Smooth muscle cell (in vitro differentiated cells): ENCODE measurements at regions not wholly inside any gene's neighbourhood (a gene's known extent, or its start where the extent isn't known, plus 50 kb on each side); places are given as distances from the start of the nearest gene placed in this dataset.

ENCODE experiments used
- DNase-seq: peaks from one replicate; lab custom pipeline; 2025; ENCODE audit not compliant: unreplicated experiment; lab: John Stamatoyannopoulos, UW
- H2AFZ ChIP-seq: fragments of 200-600 bp; sonication (generic); 2 replicates; pipeline ENCODE4 v1.6.0; 2016; ENCODE audit warnings: antibody characterized with exemption, low read depth, mild to moderate bottlenecking
- H3F3A ChIP-seq: fragments of 200-600 bp; sonication (generic); 2 replicates; pipeline ENCODE4 v1.6.0; 2017; ENCODE audit warnings: antibody characterized with exemption, low read depth
- H3K27ac ChIP-seq: fragments of 200-600 bp; sonication (generic); 2 replicates; pipeline ENCODE4 v1.5.1; 2016; ENCODE audit warnings: low read depth, mild to moderate bottlenecking
- H3K27me3 ChIP-seq: fragments of 200-600 bp; sonication (generic); 2 replicates; pipeline ENCODE4 v1.6.1; 2016; ENCODE audit warnings: low read depth, mild to moderate bottlenecking
- H3K36me3 ChIP-seq: fragments of 200-600 bp; sonication (generic); 2 replicates; pipeline ENCODE4 v1.5.1; 2016; ENCODE audit warnings: low read depth
- H3K4me1 ChIP-seq: fragments of 200-600 bp; sonication (generic); 2 replicates; pipeline ENCODE4 v1.5.1; 2016; ENCODE audit warnings: low read depth
- H3K4me2 ChIP-seq: fragments of 200-600 bp; sonication (generic); 2 replicates; pipeline ENCODE4 v1.6.0; 2016; ENCODE audit warnings: mild to moderate bottlenecking
- H3K4me3 ChIP-seq: fragments of 200-600 bp; sonication (generic); 2 replicates; pipeline ENCODE4 v1.5.1; 2016; ENCODE audit warnings: mild to moderate bottlenecking
- H3K79me2 ChIP-seq: fragments of 200-600 bp; sonication (generic); 2 replicates; pipeline ENCODE4 v1.6.0; 2016; ENCODE audit warnings: low read depth, mild to moderate bottlenecking
- H3K9ac ChIP-seq: fragments of 200-600 bp; sonication (generic); 2 replicates; pipeline ENCODE4 v1.6.0; 2016; ENCODE audit warnings: low read depth
- H3K9me3 ChIP-seq: fragments of 200-600 bp; sonication (generic); replicated peaks from 2 replicates; pipeline ENCODE4 v1.5.1; 2016; ENCODE audit warnings: low read depth
- H4K20me1 ChIP-seq: fragments of 200-600 bp; sonication (generic); 2 replicates; pipeline ENCODE4 v1.6.0; 2016; ENCODE audit warnings: low read depth
- WGBS: methylation state at CpG from one replicate; pipeline ENCODE4 v1.1.7; 2016; ENCODE audit warnings: low lambda C conversion rate; 5-methylcytosine and 5-hydroxymethylcytosine counted together
- TF ChIP-seq, protein P1 (sequence below): fragments of 200-600 bp; sonication (generic); IDR thresholded peaks from 2 replicates; pipeline ENCODE4 v1.5.1; 2017; ENCODE audit warnings: borderline replicate concordance, mild to moderate bottlenecking, antibody characterized with exemption; ENCODE audit not compliant: insufficient read depth, poor library complexity, severe bottlenecking

DNA sequence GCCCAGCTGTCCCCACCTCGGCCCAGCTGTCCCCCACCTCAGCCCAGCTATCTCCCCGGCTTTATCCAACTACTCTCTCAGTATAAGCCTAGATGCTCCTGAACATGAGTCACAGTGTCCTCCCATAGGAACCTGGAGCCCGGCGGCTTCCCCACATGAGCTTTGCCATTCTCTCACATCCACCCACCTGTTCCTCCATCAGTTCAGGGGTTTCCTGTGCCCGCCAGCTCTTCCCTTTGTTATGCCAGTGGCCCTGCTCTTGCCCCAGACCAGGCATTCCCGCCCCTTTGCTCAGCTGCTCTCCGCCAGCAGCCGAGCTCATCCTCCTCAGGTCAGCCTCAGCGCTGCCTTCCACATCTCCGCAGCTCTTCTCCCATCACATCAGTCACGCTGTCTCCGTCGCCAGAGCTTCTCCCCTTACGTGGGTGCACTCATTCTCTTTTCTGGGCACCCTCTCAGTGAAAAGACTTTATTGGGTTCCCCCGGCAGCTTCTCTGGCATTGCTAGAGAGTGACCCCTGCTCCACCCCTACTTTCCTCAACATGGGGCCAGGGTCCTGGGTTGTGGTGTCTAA lies 89.5 kb upstream of the CSF3R start:
- DNase-seq = no peak
- Histone ChIP-seq H2AFZ (no peak overlapping the region), H3K79me2 (no peaks in the 10 kb centered on the region), H3K4me1 (no peaks in the 10 kb centered on the region), H3K27me3 (peaks cover 25% of the 10 kb centered on the region), H3K9me3 (no peaks in the 10 kb centered on the region), H3K36me3 (no peaks in the 10 kb centered on the region), H3K9ac (no peak overlapping the region), H3K27ac (no peak overlapping the region), H3F3A (no peaks in the 10 kb centered on the region), H3K4me3 (no peak overlapping the region), H4K20me1 (no peaks in the 10 kb centered on the region), H3K4me2 (no peak overlapping the region)
- TF ChIP-seq, protein P1, sequence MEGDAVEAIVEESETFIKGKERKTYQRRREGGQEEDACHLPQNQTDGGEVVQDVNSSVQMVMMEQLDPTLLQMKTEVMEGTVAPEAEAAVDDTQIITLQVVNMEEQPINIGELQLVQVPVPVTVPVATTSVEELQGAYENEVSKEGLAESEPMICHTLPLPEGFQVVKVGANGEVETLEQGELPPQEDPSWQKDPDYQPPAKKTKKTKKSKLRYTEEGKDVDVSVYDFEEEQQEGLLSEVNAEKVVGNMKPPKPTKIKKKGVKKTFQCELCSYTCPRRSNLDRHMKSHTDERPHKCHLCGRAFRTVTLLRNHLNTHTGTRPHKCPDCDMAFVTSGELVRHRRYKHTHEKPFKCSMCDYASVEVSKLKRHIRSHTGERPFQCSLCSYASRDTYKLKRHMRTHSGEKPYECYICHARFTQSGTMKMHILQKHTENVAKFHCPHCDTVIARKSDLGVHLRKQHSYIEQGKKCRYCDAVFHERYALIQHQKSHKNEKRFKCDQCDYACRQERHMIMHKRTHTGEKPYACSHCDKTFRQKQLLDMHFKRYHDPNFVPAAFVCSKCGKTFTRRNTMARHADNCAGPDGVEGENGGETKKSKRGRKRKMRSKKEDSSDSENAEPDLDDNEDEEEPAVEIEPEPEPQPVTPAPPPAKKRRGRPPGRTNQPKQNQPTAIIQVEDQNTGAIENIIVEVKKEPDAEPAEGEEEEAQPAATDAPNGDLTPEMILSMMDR = no peak
- WGBS = 69% methylated on average over 15 of the region's 15 CpGs

DNA sequence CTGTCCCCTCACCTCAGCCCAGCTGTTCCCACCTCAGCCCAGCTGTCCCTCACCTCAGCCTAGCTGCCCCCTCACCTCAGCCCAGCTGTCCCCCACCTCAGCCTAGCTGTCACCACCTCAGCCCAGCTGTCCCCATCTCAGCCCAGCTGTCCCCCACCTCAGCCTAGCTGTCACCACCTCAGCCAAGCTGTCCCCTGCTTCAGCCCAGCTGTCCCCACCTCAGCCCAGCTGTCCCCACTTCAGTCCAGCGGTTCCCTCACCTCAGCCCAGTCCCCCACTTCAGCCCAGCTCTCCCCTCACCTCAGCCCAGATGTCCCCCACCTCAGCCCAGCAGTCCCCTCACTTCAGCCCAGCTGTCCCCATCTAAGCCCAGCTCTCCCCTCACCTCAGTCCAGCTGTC lies 88.4 kb upstream of the CSF3R start:
- Histone ChIP-seq H3K9me3 (no peaks in the 10 kb centered on the region), H3F3A (no peaks in the 10 kb centered on the region), H3K9ac (no peak overlapping the region), H4K20me1 (no peaks in the 10 kb centered on the region), H3K27ac (no peak overlapping the region), H3K27me3 (peaks cover 25% of the 10 kb centered on the region), H3K79me2 (no peaks in the 10 kb centered on the region), H3K36me3 (no peaks in the 10 kb centered on the region), H2AFZ (no peak overlapping the region), H3K4me3 (no peak overlapping the region), H3K4me1 (no peaks in the 10 kb centered on the region), H3K4me2 (no peak overlapping the region)
- 88% methylated on average over 1 of the region's 1 CpG for WGBS
- TF ChIP-seq, protein P1 = no peak
- DNase-seq = no peak

DNA sequence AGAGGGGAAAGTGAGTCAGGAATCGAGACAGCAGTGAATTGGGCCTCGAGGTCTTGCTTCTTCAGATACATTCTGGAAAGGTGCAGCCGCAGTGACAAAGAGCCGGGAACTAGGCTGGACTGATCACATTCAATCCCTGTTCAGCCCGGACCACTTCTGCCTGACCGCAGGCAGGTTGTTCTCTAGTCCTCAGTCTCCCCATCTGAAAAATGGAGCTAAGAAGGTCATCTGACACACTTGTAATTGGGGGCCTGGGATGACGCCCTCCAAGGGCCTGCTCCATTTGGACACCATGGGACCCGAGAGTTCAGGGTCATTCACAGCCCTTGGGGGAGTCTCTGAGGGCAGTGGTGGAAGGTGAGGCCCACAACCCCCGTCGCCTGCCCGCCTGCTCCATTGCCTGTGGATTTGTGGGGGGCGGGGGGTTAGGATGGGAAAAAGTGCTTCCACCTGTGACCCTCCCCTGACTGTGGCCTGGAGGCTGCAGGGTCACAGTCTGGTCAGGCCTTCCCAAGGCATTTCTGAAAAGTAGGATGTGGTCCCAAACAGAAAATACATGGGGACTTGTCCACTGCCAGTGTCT lies 87.9 kb upstream of the CSF3R start:
- TF ChIP-seq, protein P1 = no peak
- no peak for DNase-seq
- H3K36me3 ChIP-seq = no peaks in the 10 kb centered on the region
- no peaks in the 10 kb centered on the region for H4K20me1 ChIP-seq
- H3K4me2 ChIP-seq = no peak overlapping the region
- 93% methylated on average over 12 of the region's 12 CpGs for WGBS
- H2AFZ ChIP-seq = no peak overlapping the region
- H3K79me2 ChIP-seq = no peaks in the 10 kb centered on the region
- H3F3A ChIP-seq = no peaks in the 10 kb centered on the region
- H3K27me3 ChIP-seq = peaks cover 25% of the 10 kb centered on the region
- no peak overlapping the region for H3K4me3 ChIP-seq
- H3K9ac ChIP-seq = no peak overlapping the region
- no peaks in the 10 kb centered on the region for H3K9me3 ChIP-seq
- no peak overlapping the region for H3K27ac ChIP-seq
- no peaks in the 10 kb centered on the region for H3K4me1 ChIP-seq

DNA sequence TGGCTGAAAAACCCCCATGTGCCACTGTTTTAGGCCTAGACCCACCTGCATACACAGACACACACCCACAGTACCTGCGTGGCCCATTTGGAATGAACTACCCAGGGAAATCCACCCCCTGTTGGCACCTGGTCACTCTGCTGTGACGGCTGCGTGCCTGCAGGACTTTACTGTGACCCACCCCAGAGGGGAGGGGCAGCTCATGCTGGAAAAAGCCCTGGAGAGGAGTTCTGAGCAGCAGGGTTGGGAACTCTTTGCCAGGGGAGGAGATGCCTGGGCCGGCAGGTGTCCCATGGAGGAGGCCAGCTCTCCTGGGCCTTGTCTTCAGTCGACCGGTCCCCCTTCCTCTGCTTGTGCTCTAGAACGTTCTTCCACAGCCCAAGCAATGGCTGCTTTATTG lies 87.3 kb upstream of the CSF3R start:
- Histone ChIP-seq H3K4me3 (no peak overlapping the region), H3F3A (no peaks in the 10 kb centered on the region), H3K9me3 (no peaks in the 10 kb centered on the region), H3K27ac (no peak overlapping the region), H3K9ac (no peak overlapping the region), H2AFZ (no peak overlapping the region), H3K36me3 (no peaks in the 10 kb centered on the region), H3K79me2 (no peaks in the 10 kb centered on the region), H3K4me1 (no peaks in the 10 kb centered on the region), H3K27me3 (peaks cover 25% of the 10 kb centered on the region), H4K20me1 (no peaks in the 10 kb centered on the region), H3K4me2 (no peak overlapping the region)
- DNase-seq = no peak
- WGBS = 73% methylated on average over 7 of the region's 7 CpGs
- TF ChIP-seq, protein P1 = no peak
